ENCODE measurements at regions not wholly inside any gene's neighbourhood (a gene's known extent, or its start where the extent isn't known, plus 50 kb on each side); places are given as distances from the start of the nearest gene placed in this dataset.
A peak's percentile ranks its signal among the peaks of the same experiment; 100 is the strongest.

- Histone ChIP-seq H3K9me3 (peaks cover 0 to 10% (median 3%) of the 10 kb centered on the region in 4 donors), H3K36me3 (no peaks in the 10 kb centered on the region), H3K4me1 (peaks cover 0 to 20% (median 14%) of the 10 kb centered on the region in 4 donors), H3K4me3 (no peak overlapping the region), H3K27ac (peak overlapping the region in 1 of 5 donors; percentile 65), H3K27me3 (no peaks in the 10 kb centered on the region)
- TF ChIP-seq, protein P1, sequence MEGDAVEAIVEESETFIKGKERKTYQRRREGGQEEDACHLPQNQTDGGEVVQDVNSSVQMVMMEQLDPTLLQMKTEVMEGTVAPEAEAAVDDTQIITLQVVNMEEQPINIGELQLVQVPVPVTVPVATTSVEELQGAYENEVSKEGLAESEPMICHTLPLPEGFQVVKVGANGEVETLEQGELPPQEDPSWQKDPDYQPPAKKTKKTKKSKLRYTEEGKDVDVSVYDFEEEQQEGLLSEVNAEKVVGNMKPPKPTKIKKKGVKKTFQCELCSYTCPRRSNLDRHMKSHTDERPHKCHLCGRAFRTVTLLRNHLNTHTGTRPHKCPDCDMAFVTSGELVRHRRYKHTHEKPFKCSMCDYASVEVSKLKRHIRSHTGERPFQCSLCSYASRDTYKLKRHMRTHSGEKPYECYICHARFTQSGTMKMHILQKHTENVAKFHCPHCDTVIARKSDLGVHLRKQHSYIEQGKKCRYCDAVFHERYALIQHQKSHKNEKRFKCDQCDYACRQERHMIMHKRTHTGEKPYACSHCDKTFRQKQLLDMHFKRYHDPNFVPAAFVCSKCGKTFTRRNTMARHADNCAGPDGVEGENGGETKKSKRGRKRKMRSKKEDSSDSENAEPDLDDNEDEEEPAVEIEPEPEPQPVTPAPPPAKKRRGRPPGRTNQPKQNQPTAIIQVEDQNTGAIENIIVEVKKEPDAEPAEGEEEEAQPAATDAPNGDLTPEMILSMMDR (IDR thresholded peaks at IDR 0.05), result no peak
- TF ChIP-seq POLR2AphosphoS5 (IDR thresholded peaks at IDR 0.05) (no peak), POLR2A (IDR thresholded peaks at IDR 0.05) (no peak), EP300 (IDR thresholded peaks at IDR 0.05) (no peak)
- 44 to 68% (median 51%) methylated on average over 4 of the region's 4 CpGs for WGBS, 5 donors
- intact Hi-C loops (cut with DNase I; ENCODE audit: low total_unique reads), result no loop called here
- no peak for DNase-seq
Observed at GRCh38 chr6:14271789-14272736, 154.5 kb downstream of the CD83 start.

- no peaks in the 10 kb centered on the region for H3K36me3 ChIP-seq
- no peaks in the 10 kb centered on the region for H3K27me3 ChIP-seq
- peaks cover 0 to 10% (median 3%) of the 10 kb centered on the region in 4 donors for H3K9me3 ChIP-seq
- H3K4me1 ChIP-seq, result peaks cover 0 to 25% (median 14%) of the 10 kb centered on the region in 4 donors
- TF ChIP-seq EP300 (IDR thresholded peaks at IDR 0.05) (no peak), POLR2AphosphoS5 (IDR thresholded peaks at IDR 0.05) (no peak), POLR2A (IDR thresholded peaks at IDR 0.05) (no peak)
- TF ChIP-seq, protein P1 (IDR thresholded peaks at IDR 0.05), result no peak
- H3K4me3 ChIP-seq, result no peak overlapping the region
- 90 to 100% (median 100%) methylated on average over 1 of the region's 1 CpG for WGBS, 5 donors
- intact Hi-C loops (cut with DNase I; ENCODE audit: low total_unique reads), result no loop called here
- DNase-seq, result no peak
- H3K27ac ChIP-seq, result no peak overlapping the region
Observed at GRCh38 chr6:14272737-14273085, 155.1 kb downstream of the CD83 start.

GRCh38 chr6:14273191-14273590 lies 155.6 kb downstream of the CD83 start:
- DNase-seq, result no peak
- H3K27me3 ChIP-seq, result no peaks in the 10 kb centered on the region
- peaks cover 0 to 26% (median 14%) of the 10 kb centered on the region in 4 donors for H3K4me1 ChIP-seq
- H3K9me3 ChIP-seq, result peaks cover 0 to 10% (median 3%) of the 10 kb centered on the region in 4 donors
- no peaks in the 10 kb centered on the region for H3K36me3 ChIP-seq
- 82 to 91% (median 90%) methylated on average over 8 of the region's 8 CpGs for WGBS, 5 donors
- H3K27ac ChIP-seq, result no peak overlapping the region
- intact Hi-C loops (cut with DNase I; ENCODE audit: low total_unique reads), result no loop called here
- no peak for TF ChIP-seq EP300 (IDR thresholded peaks at IDR 0.05)
- no peak for TF ChIP-seq POLR2AphosphoS5 (IDR thresholded peaks at IDR 0.05)
- TF ChIP-seq, protein P1 (IDR thresholded peaks at IDR 0.05), result no peak
- no peak for TF ChIP-seq POLR2A (IDR thresholded peaks at IDR 0.05)
- H3K4me3 ChIP-seq, result no peak overlapping the region

- Histone ChIP-seq H3K27ac (no peak overlapping the region), H3K27me3 (no peaks in the 10 kb centered on the region), H3K9me3 (peaks cover 0 to 10% (median 3%) of the 10 kb centered on the region in 4 donors), H3K36me3 (no peaks in the 10 kb centered on the region), H3K4me1 (peaks cover 0 to 26% (median 14%) of the 10 kb centered on the region in 4 donors), H3K4me3 (no peak overlapping the region)
- WGBS, 5 donors, result 95 to 97% (median 96%) methylated on average over 6 of the region's 6 CpGs
- intact Hi-C loops (cut with DNase I; ENCODE audit: low total_unique reads), result no loop called here
- DNase-seq, result no peak
- no peak for TF ChIP-seq POLR2A (IDR thresholded peaks at IDR 0.05)
Observed at GRCh38 chr6:14274016-14274415, 156.4 kb downstream of the CD83 start.
